ENCODE measurements at regions not wholly inside any gene's neighbourhood (a gene's known extent, or its start where the extent isn't known, plus 50 kb on each side); places are given as distances from the start of the nearest gene placed in this dataset.

- TF ChIP-seq, protein P1, sequence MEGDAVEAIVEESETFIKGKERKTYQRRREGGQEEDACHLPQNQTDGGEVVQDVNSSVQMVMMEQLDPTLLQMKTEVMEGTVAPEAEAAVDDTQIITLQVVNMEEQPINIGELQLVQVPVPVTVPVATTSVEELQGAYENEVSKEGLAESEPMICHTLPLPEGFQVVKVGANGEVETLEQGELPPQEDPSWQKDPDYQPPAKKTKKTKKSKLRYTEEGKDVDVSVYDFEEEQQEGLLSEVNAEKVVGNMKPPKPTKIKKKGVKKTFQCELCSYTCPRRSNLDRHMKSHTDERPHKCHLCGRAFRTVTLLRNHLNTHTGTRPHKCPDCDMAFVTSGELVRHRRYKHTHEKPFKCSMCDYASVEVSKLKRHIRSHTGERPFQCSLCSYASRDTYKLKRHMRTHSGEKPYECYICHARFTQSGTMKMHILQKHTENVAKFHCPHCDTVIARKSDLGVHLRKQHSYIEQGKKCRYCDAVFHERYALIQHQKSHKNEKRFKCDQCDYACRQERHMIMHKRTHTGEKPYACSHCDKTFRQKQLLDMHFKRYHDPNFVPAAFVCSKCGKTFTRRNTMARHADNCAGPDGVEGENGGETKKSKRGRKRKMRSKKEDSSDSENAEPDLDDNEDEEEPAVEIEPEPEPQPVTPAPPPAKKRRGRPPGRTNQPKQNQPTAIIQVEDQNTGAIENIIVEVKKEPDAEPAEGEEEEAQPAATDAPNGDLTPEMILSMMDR (IDR thresholded peaks at IDR 0.05): no peak
- TF ChIP-seq POLR2A (IDR thresholded peaks at IDR 0.05): no peak
These were observed 77.4 kb upstream of the ABCC4 start for GRCh38 chr13:95378603-95379002.

Measured in right lobe of liver (tissue), 4 donors.